HEK293 (cell line): ENCODE measurements at regions not wholly inside any gene's neighbourhood (a gene's known extent, or its start where the extent isn't known, plus 50 kb on each side); places are given as distances from the start of the nearest gene placed in this dataset.

ENCODE experiments used
- CTCF ChIA-PET: fragments of 350-600 bp; formaldehyde crosslinking; extraction: SDS; loops from one replicate; lab custom pipeline; 2021; ENCODE audit warnings: antibody characterized with exemption; lab: Yijun Ruan, JAX
- POLR2A ChIA-PET: fragments of 300-600 bp; formaldehyde crosslinking; extraction: SDS; loops from one replicate; lab custom pipeline; 2020; ENCODE audit warnings: antibody characterized with exemption, inconsistent platforms; lab: Yijun Ruan, JAX
- H3K27ac ChIP-seq: fragments of 200-500 bp; sonication (Bioruptor generic); 2 replicates; pipeline ENCODE4 v1.5.1; 2014; ENCODE audit warnings: low read depth, low read length, control low read depth, inconsistent platforms; ENCODE audit errors: extremely low read depth
- H3K36me3 ChIP-seq, 2 experiments: fragments of 200-500 bp in 1 of 2; sonication (Bioruptor generic) in 1 of 2; 1 replicate in 1 of 2; 2 replicates in 1 of 2; pipeline ENCODE4 v1.5.1; 2014 to 2017; ENCODE audit warnings: inconsistent platforms in 2 of 2, low read length in 2 of 2; ENCODE audit not compliant: control insufficient read depth in 2 of 2, insufficient read depth in 1 of 2
- H3K4me1 ChIP-seq: fragments of 200-500 bp; sonication (Bioruptor generic); 2 replicates; pipeline ENCODE4 v1.5.1; 2014; ENCODE audit warnings: mild to moderate bottlenecking, low read length, inconsistent platforms; ENCODE audit not compliant: control insufficient read depth, insufficient read depth
- H3K4me3 ChIP-seq: 2 replicates; pipeline ENCODE4 v1.5.1; 2011; ENCODE audit warnings: low read depth, mild to moderate bottlenecking, control low read depth, low read length, moderate library complexity
- H3K9me3 ChIP-seq: fragments of 200-500 bp; sonication (Bioruptor generic); 2 replicates; pipeline ENCODE4 v1.5.1; 2014; ENCODE audit warnings: low read depth, low read length, inconsistent platforms; ENCODE audit not compliant: control insufficient read depth, insufficient read depth
- BCL11A ChIP-seq: fragments of 450-650 bp; formaldehyde crosslinking; IDR thresholded peaks from 2 replicates; pipeline ENCODE4 v1.5.1; 2016; ENCODE audit warnings: low read depth, missing biosample characterization, missing genetic modification characterization
- HOXC10 ChIP-seq: sonication (generic); formaldehyde crosslinking; IDR thresholded peaks from 2 replicates; pipeline ENCODE4 v1.8.1; 2023; ENCODE audit warnings: mild to moderate bottlenecking, missing genetic modification reagents
- HOXD13 ChIP-seq: sonication (generic); formaldehyde crosslinking; IDR thresholded peaks from 2 replicates; pipeline ENCODE4 v1.8.0; 2022; ENCODE audit warnings: missing genetic modification reagents, borderline replicate concordance
- KLF8 ChIP-seq: fragments of 450-650 bp; formaldehyde crosslinking; IDR thresholded peaks from 2 replicates; pipeline ENCODE4 v1.5.1; 2016; ENCODE audit warnings: missing biosample characterization, missing genetic modification characterization
- SP3 ChIP-seq: fragments of 450-650 bp; formaldehyde crosslinking; IDR thresholded peaks from 2 replicates; pipeline ENCODE4 v1.5.1; 2016; ENCODE audit warnings: missing biosample characterization, missing genetic modification characterization
- ZBTB20 ChIP-seq: fragments of 450-650 bp; formaldehyde crosslinking; IDR thresholded peaks from 2 replicates; pipeline ENCODE4 v1.5.1; 2016; ENCODE audit warnings: missing biosample characterization, missing genetic modification characterization
- ZNF133 ChIP-seq: fragments of 450-650 bp; formaldehyde crosslinking; IDR thresholded peaks from 2 replicates; pipeline ENCODE4 v1.5.1; 2016; ENCODE audit warnings: missing biosample characterization, missing genetic modification characterization
- ZNF140 ChIP-seq: fragments of 450-650 bp; formaldehyde crosslinking; IDR thresholded peaks from 2 replicates; pipeline ENCODE4 v1.5.1; 2016; ENCODE audit warnings: missing biosample characterization, missing genetic modification characterization
- ZNF148 ChIP-seq: fragments of 450-650 bp; formaldehyde crosslinking; IDR thresholded peaks from 2 replicates; pipeline ENCODE4 v1.5.0; 2017; ENCODE audit warnings: missing biosample characterization, missing genetic modification characterization, borderline replicate concordance
- ZNF26 ChIP-seq: fragments of 450-650 bp; formaldehyde crosslinking; IDR thresholded peaks from 2 replicates; pipeline ENCODE4 v1.5.1; 2016; ENCODE audit warnings: missing biosample characterization, missing genetic modification characterization
- ZNF302 ChIP-seq: fragments of 450-650 bp; formaldehyde crosslinking; IDR thresholded peaks from 2 replicates; pipeline ENCODE4 v1.5.1; 2016; ENCODE audit warnings: missing biosample characterization, missing genetic modification characterization, low read depth
- ZNF311 ChIP-seq: fragments of 450-650 bp; formaldehyde crosslinking; IDR thresholded peaks from 2 replicates; pipeline ENCODE4 v1.5.1; 2017; ENCODE audit warnings: missing biosample characterization, missing genetic modification characterization, borderline replicate concordance
- ZNF354C ChIP-seq: fragments of 450-650 bp; formaldehyde crosslinking; IDR thresholded peaks from 2 replicates; pipeline ENCODE4 v1.5.1; 2016; ENCODE audit warnings: missing biosample characterization, missing genetic modification characterization, low read depth, borderline replicate concordance
- ZNF362 ChIP-seq: fragments of 450-650 bp; formaldehyde crosslinking; IDR thresholded peaks from 2 replicates; pipeline ENCODE4 v1.5.1; 2016; ENCODE audit warnings: missing biosample characterization, missing genetic modification characterization
- ZNF404 ChIP-seq: fragments of 450-650 bp; formaldehyde crosslinking; IDR thresholded peaks from 2 replicates; pipeline ENCODE4 v1.5.1; 2017; ENCODE audit warnings: missing biosample characterization, missing genetic modification characterization
- ZNF416 ChIP-seq: fragments of 450-650 bp; formaldehyde crosslinking; IDR thresholded peaks from 2 replicates; pipeline ENCODE4 v1.5.1; 2016; ENCODE audit warnings: missing biosample characterization, missing genetic modification characterization
- ZNF529 ChIP-seq: fragments of 450-650 bp; formaldehyde crosslinking; IDR thresholded peaks from 2 replicates; pipeline ENCODE4 v1.5.1; 2017; ENCODE audit warnings: missing genetic modification characterization, missing biosample characterization; ENCODE audit not compliant: insufficient replicate concordance
- ZNF530 ChIP-seq: fragments of 450-650 bp; formaldehyde crosslinking; IDR thresholded peaks from 2 replicates; pipeline ENCODE4 v1.5.1; 2016; ENCODE audit warnings: low read depth, missing biosample characterization, missing genetic modification characterization
- ZNF792 ChIP-seq: fragments of 450-650 bp; formaldehyde crosslinking; IDR thresholded peaks from 2 replicates; pipeline ENCODE4 v1.5.1; 2016; ENCODE audit warnings: missing biosample characterization, missing genetic modification characterization
- ZSCAN18 ChIP-seq: fragments of 450-650 bp; formaldehyde crosslinking; IDR thresholded peaks from 2 replicates; pipeline ENCODE4 v1.5.1; 2016; ENCODE audit warnings: missing biosample characterization, missing genetic modification characterization
- TF ChIP-seq, protein P1 (sequence below): fragments of 450-650 bp; formaldehyde crosslinking; IDR thresholded peaks from 2 replicates; pipeline ENCODE4 v1.5.1; 2016; ENCODE audit warnings: missing biosample characterization, missing genetic modification characterization
- TF ChIP-seq, protein P2 (sequence below): fragments of 450-650 bp; formaldehyde crosslinking; conservative IDR thresholded peaks from 2 replicates; pipeline ENCODE4 v1.5.1; 2016; ENCODE audit warnings: low read depth, missing biosample characterization, missing genetic modification characterization

- no peak for TF ChIP-seq SP3 (tag by site-specific recombination)
- no peak for TF ChIP-seq ZNF404 (tag by site-specific recombination)
- no peak for TF ChIP-seq ZNF530 (tag by site-specific recombination)
- TF ChIP-seq ZBTB20 (tag by site-specific recombination), result no peak
- TF ChIP-seq ZSCAN18 (tag by site-specific recombination), result no peak
- TF ChIP-seq KLF8 (tag by site-specific recombination), result no peak
- TF ChIP-seq ZNF140, result no peak
- TF ChIP-seq ZNF302 (tag by site-specific recombination), result no peak
- TF ChIP-seq ZNF26 (tag by site-specific recombination), result no peak
- no peak for TF ChIP-seq ZNF133 (tag by site-specific recombination)
- TF ChIP-seq ZNF529 (tag by site-specific recombination), result no peak
- no peak for TF ChIP-seq ZNF792 (tag by site-specific recombination)
- ChIA-PET CTCF (no interaction called here), POLR2A (no interaction called here)
- Histone ChIP-seq H3K4me1 (no peaks in the 10 kb centered on the region), H3K36me3 (no peaks in the 10 kb centered on the region), H3K27ac (no peak overlapping the region), H3K9me3 (no peaks in the 10 kb centered on the region), H3K4me3 (no peak overlapping the region)
These were observed 202.2 kb upstream of the OR4E1 start for GRCh38 chr14:21875791-21876190.

- no peaks in the 10 kb centered on the region for H3K36me3 ChIP-seq
- no peak overlapping the region for H3K4me3 ChIP-seq
- no peaks in the 10 kb centered on the region for H3K4me1 ChIP-seq
- ChIA-PET POLR2A (no interaction called here), CTCF (no interaction called here)
- H3K27ac ChIP-seq, result no peak overlapping the region
- TF ChIP-seq ZNF311 (tag by site-specific recombination), result no peak
- TF ChIP-seq ZNF302 (tag by site-specific recombination), result no peak
- TF ChIP-seq ZNF362 (tag by site-specific recombination), result no peak
- TF ChIP-seq ZNF416 (tag by site-specific recombination), result no peak
- TF ChIP-seq, protein P1, sequence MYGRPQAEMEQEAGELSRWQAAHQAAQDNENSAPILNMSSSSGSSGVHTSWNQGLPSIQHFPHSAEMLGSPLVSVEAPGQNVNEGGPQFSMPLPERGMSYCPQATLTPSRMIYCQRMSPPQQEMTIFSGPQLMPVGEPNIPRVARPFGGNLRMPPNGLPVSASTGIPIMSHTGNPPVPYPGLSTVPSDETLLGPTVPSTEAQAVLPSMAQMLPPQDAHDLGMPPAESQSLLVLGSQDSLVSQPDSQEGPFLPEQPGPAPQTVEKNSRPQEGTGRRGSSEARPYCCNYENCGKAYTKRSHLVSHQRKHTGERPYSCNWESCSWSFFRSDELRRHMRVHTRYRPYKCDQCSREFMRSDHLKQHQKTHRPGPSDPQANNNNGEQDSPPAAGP (tag by site-specific recombination), result no peak
- H3K9me3 ChIP-seq, result no peaks in the 10 kb centered on the region
These were observed 201.3 kb upstream of the OR4E1 start for GRCh38 chr14:21874946-21875345.

DNA sequence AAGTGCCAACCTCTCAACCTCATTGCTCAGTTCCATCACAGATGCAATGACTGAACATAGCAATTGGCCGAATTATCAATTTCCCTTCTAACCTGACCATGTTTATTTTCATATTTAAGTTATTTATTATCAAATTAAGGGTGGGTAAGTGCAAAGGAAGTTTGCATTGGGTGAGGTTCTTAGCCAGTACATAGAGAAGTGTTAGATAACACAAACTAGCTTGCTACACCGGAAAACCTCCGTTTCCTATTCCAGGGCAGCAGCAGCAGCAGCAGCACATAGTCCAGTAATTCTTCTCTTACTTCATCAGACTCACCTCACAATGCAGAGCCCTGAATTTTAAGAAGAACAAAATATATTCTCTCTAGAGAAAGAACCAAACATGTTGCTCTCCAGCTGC, 200.5 kb upstream of the OR4E1 start:
- CTCF ChIA-PET, result interaction anchor here (0.8 to 1.4 kb wide), 2 partner anchors 40 to 44 kb away, joined by 4 to 5 read pairs; no protein-coding TSS in a partner anchor
- POLR2A ChIA-PET, result no interaction called here
- H3K4me1 ChIP-seq, result no peaks in the 10 kb centered on the region
- H3K9me3 ChIP-seq, result no peaks in the 10 kb centered on the region
- H3K4me3 ChIP-seq, result no peak overlapping the region
- H3K36me3 ChIP-seq, result no peaks in the 10 kb centered on the region
- no peak overlapping the region for H3K27ac ChIP-seq
- TF ChIP-seq ZNF354C (tag by site-specific recombination), result no peak
- no peak for TF ChIP-seq BCL11A (tag by site-specific recombination)
- TF ChIP-seq ZNF148 (tag by site-specific recombination), result no peak
- TF ChIP-seq, protein P2, sequence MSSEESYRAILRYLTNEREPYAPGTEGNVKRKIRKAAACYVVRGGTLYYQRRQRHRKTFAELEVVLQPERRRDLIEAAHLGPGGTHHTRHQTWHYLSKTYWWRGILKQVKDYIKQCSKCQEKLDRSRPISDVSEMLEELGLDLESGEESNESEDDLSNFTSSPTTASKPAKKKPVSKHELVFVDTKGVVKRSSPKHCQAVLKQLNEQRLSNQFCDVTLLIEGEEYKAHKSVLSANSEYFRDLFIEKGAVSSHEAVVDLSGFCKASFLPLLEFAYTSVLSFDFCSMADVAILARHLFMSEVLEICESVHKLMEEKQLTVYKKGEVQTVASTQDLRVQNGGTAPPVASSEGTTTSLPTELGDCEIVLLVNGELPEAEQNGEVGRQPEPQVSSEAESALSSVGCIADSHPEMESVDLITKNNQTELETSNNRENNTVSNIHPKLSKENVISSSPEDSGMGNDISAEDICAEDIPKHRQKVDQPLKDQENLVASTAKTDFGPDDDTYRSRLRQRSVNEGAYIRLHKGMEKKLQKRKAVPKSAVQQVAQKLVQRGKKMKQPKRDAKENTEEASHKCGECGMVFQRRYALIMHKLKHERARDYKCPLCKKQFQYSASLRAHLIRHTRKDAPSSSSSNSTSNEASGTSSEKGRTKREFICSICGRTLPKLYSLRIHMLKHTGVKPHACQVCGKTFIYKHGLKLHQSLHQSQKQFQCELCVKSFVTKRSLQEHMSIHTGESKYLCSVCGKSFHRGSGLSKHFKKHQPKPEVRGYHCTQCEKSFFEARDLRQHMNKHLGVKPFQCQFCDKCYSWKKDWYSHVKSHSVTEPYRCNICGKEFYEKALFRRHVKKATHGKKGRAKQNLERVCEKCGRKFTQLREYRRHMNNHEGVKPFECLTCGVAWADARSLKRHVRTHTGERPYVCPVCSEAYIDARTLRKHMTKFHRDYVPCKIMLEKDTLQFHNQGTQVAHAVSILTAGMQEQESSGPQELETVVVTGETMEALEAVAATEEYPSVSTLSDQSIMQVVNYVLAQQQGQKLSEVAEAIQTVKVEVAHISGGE (tag by site-specific recombination), result no peak
- no peak for TF ChIP-seq HOXC10 (CRISPR knock-in tag)
- TF ChIP-seq HOXD13 (CRISPR knock-in tag), result no peak
